Ecto neural progenitor cell (in vitro differentiated cells): ENCODE measurements at regions not wholly inside any gene's neighbourhood (a gene's known extent, or its start where the extent isn't known, plus 50 kb on each side); places are given as distances from the start of the nearest gene placed in this dataset.
"Not testable (repeated sequence)": the region's sequence is repeated elsewhere in the genome, so short reads cannot be mapped to it uniquely, and the experiment has no call there.

ENCODE experiments used
- DNase-seq: peaks from one replicate; pipeline ENCODE4 v3.0.0-alpha.2; 2018; ENCODE audit warnings: low spot score

GRCh38 chr3:23709987-23710386, 95.8 kb upstream of the UBE2E1 start:
- DNase-seq, result no peak

DNA sequence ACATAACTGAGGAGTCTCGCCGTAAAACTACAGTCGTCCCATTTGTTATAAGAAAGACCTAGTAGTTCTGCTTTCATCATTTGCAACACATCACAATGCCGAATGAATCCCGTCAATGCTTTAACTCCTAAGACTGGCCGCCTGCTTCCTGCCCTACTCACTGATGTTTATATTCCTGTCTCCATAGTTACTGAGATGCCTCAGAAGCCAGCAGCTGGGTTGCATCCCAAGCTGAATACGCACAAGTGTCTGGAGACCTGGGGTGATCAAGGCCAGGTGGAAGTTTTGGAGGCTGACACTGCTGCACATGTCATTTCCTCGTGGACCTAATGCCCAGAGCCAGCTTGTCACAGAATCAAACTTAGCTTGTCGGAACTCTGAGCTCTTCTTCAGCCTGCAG, 95.2 kb upstream of the UBE2E1 start:
- DNase-seq, result no peak

DNA sequence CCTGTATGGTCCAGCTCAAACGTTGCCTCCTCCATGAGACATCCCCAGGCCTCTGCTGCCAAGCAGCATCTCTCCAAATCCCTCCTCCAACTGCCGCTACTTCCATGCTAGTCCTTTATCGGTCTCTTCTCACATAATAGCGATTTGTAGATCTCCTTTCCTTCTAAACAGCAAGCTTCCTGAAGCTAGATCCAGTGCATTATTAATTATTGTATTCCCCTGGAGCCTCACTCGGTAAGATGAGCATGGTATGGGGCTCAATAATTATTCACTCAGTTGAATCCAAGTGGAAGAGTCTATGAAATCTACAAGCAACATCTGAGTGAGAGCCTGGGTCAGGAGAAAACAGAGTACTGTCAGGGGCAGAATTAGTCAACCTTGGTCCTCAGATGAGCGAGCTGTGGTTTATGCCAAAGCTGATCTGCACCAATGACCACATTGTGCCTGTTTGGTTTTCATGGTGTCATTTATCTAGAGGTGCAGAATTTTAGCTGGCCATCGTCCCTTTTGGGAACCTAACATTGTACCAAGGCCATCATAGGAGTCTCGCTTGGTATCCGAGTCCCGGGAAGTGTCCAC, 93.8 kb upstream of the UBE2E1 start:
- no peak for DNase-seq

DNA sequence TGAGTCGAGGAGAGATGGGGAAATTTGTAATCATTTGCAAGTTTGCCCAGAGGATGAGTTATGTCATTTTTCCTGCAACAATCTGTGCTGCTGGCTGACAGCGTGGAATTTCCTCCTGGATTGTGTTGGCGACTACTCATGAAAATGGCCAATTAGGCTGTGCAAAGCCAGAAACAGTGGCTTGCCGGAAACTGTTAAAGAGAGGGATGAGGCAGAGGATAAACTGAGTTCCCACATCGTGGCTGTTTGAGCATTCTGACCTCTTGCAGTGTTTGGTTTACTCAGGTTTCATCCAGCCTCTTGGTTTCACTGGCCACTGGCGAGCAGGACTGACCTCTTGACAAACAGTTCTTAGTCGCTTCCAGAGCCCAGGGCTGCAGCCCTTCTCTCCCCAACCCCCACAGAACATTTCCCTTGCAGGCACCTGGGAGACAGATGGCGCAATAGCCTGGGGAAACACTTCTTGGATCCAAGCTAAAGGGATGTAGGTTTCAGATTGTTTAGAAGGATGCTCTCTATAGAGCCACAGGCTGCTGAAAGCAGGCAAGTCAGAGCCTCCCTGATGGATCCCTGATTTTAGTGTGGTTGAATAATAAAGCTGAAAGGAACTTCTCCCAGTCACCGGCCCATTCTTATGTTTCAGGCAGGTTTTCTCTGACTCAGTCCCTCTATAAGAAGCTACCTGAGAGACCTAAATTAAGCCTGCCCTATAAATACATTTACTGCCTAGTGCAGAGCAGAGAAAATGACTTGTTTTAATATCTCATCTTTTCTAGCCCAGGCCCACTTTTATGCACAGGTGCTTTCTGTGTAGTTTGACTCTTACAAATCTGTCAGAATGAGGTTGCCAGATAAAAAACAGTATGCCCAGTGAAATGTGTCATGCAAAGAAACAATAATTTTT, 92.8 kb upstream of the UBE2E1 start:
- DNase-seq, result peak; percentile 74

DNA sequence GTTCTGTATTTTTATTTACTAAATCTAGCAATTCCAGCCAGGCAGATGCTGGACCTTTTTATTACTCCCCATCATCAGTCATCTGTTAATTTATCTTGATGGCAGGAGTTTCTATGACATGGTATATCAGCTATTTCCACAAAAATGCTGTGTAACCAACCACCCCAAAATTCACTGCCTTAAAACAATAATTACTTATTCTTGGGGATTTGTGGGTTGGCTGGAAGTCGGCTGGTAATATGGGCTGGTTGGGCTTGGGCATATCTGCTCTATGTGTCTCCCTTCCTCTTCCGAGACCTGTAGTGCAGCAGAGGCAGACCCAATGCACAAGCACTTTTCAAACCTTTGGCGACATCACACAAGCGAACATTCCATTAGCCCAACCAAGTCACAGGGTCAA, 92.1 kb upstream of the UBE2E1 start:
- no peak for DNase-seq

GRCh38 chr3:23720059-23720458, 85.7 kb upstream of the UBE2E1 start:
- no peak for DNase-seq

DNA sequence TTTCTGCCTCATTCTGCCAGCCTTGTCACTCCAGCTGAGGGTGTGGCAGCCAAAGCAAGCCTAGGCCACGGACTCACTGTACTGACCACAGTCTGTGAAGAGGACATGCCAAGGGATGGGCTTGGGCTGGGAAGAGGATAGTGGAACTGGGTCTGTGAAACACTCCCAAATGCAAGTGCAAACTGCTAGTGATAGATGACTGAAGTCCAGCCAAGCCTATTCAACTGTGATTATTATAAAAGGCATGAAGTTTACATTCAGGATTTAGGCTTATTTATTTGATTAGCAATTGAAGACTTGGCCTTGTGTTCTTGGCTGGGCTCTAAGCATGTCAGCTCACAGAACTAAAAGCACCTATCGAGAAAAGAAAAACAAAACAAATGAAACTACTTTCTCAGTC, 84.9 kb upstream of the UBE2E1 start:
- no peak for DNase-seq

DNA sequence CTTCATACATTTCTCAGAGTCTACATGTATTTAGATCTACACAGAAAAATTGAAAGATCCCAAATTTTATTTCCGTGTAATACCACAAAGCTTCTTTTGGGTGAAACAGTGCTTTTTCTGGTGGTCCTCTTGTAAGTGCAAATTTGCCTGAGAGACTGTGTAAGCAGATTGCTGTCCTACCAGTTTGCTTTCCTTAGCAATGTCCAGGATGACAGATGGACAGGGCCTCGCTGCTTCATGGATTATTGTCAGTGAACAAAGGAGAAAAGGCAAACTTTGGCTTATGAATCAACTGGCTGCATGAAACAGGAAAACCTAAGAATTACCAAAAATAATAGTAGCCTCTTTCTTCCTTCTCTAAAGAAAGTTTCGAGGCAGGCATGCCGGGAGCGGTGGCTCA, 82.6 kb upstream of the UBE2E1 start:
- DNase-seq, result no peak

GRCh38 chr3:23723930-23724329, 81.8 kb upstream of the UBE2E1 start:
- DNase-seq, result no peak

- no peak for DNase-seq
These were observed 78.8 kb upstream of the UBE2E1 start for GRCh38 chr3:23726811-23727548.

- peak; percentile 64 for DNase-seq
These were observed 77.1 kb upstream of the UBE2E1 start for GRCh38 chr3:23728601-23729117.

DNA sequence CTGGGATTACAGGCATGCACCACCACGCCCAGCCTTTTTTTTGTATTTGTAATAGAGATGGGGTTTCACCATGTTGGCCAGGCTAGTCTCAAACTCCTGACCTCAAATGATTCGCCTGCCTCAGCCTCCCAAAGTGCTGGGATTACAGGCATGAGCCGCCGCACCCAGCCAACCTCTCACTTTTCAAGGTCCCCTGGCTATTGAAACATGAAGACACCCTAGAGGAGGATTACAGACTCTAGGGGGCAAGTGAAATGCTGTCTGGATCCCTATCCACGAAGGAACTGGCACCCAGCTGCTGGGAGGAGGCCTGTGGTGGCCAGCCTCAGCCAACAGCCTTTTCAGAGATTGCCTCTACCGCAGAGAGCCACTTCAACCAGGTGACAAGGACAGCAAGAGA, 76.4 kb upstream of the UBE2E1 start:
- not testable (repeated sequence) for DNase-seq

- no peak for DNase-seq
These were observed 71.3 kb upstream of the UBE2E1 start for GRCh38 chr3:23734481-23734880.

DNA sequence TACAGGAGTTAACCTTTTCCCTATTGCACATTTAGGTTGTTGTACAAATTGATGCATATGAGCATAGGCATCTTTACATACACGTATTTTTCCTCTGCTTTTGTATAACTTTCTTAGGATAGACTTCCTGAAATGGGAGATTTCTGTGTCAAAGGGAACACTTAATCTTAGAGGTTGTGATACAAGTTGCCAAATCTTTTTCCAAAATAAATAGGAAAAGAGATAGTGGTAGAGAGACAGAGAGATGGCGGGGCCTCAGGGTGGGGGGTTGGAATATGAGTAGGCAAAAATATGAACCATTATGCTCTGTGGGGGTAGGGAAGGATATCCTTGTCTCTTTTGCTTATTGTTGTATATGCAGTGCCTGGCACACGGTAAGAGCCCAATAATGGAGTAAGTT, 70.7 kb upstream of the UBE2E1 start:
- no peak for DNase-seq

- DNase-seq, result no peak
These were observed 70.0 kb upstream of the UBE2E1 start for GRCh38 chr3:23735535-23736326.

- DNase-seq, result no peak
These were observed 66.8 kb upstream of the UBE2E1 start for GRCh38 chr3:23738944-23739343.

- no peak for DNase-seq
These were observed 66.2 kb upstream of the UBE2E1 start for GRCh38 chr3:23739536-23739935.

GRCh38 chr3:23740517-23740965, 65.2 kb upstream of the UBE2E1 start:
- no peak for DNase-seq

- DNase-seq, result no peak
These were observed 64.6 kb upstream of the UBE2E1 start for GRCh38 chr3:23741036-23741706.

DNA sequence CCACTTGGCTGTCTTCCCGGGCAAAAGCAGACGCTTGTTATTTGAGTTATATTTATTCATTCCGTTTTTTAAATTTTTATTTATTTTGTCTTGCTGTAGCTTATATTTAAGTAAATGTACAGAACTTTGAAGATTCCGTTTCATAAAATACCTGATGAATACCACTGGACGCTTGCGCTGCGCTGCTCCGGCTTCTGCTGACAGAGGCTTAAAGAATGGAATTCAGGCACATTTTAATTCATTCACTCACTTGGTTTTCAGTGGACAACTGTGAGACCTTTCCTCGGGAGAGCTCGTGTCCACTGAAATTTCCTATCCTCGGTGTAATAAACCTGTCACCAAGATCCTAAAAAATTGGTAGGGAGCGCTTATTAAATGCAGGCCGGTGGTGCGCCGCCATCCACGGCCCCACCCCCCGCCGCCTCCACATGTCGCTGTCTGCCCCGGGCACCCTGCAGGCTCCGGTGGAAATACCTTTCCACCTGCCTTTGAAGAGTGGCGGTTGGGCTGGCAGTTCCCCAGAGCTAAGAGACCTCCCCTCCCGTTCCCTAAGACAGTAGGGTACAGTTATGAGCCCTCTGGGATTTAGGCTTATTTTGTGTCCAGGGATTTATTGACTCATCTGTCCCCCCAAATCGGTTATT, 62.5 kb upstream of the UBE2E1 start:
- no peak for DNase-seq

DNA sequence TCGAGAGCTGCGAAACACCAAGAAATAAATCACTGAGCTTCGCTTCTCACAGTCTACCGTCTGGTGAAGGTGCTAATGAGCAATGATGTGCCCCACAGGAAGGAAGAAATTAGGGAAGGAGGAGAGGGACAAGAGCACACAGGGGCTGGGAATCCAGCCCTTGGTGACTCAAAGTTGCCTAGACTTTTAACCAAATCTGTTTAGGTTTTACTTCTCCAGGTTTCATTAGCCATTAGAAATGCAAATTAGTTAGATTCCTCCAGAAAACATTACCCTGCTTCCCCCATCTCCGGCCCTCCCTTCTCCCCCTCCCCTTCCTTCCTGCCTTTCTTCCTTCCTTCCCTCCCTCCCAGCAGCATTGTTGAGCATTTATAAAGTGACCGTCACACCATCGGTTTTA, 59.3 kb upstream of the UBE2E1 start:
- no peak for DNase-seq
